SK-N-SH treated with all-trans-retinoic acid at 6 μM for 48 hours (cell line): ENCODE measurements at regions not wholly inside any gene's neighbourhood (a gene's known extent, or its start where the extent isn't known, plus 50 kb on each side); places are given as distances from the start of the nearest gene placed in this dataset.

Experiments used
- ATAC-seq: fragments of 200-7000 bp; cut with Tn5 transposase; 3 replicates; pipeline ENCODE4 v1.9.1; 2020; ENCODE audit warnings: mild to moderate bottlenecking, moderate library complexity
- ARNTL ChIP-seq: fragments of 450-650 bp; formaldehyde crosslinking; IDR thresholded peaks from 2 replicates; pipeline ENCODE4 v1.5.0; 2020; ENCODE audit warnings: low read depth, mild to moderate bottlenecking, moderate library complexity, borderline replicate concordance
- CSDC2 ChIP-seq: fragments of 250-450 bp; sonication (Bioruptor Pico); IDR thresholded peaks from 2 replicates; pipeline ENCODE4 v1.5.0; 2020; ENCODE audit warnings: mild to moderate bottlenecking, moderate library complexity
- CSRNP3 ChIP-seq: fragments of 250-450 bp; sonication (Bioruptor Pico); IDR thresholded peaks from 2 replicates; pipeline ENCODE4 v1.5.1; 2021; ENCODE audit warnings: mild to moderate bottlenecking, moderate library complexity
- ESRRG ChIP-seq: fragments of 250-450 bp; sonication (Bioruptor Pico); IDR thresholded peaks from 2 replicates; pipeline ENCODE4 v1.6.1; 2021; ENCODE audit warnings: mild to moderate bottlenecking
- GLIS3 ChIP-seq: fragments of 250-450 bp; sonication (Bioruptor Pico); IDR thresholded peaks from 2 replicates; pipeline ENCODE4 v1.5.0; 2020; ENCODE audit warnings: mild to moderate bottlenecking, moderate library complexity
- ISL1 ChIP-seq: fragments of 250-450 bp; sonication (Bioruptor Pico); IDR thresholded peaks from 2 replicates; pipeline ENCODE4 v2.1.2; 2022; ENCODE audit warnings: mild to moderate bottlenecking, moderate library complexity
- OSR1 ChIP-seq: fragments of 250-450 bp; sonication (Bioruptor Pico); IDR thresholded peaks from 2 replicates; pipeline ENCODE4 v1.8.0; 2022; ENCODE audit warnings: moderate library complexity, mild to moderate bottlenecking, inconsistent platforms
- PATZ1 ChIP-seq: fragments of 250-450 bp; sonication (Bioruptor Pico); IDR thresholded peaks from 2 replicates; pipeline ENCODE4 v1.8.0; 2020; ENCODE audit warnings: mild to moderate bottlenecking, moderate library complexity, borderline replicate concordance
- PPARA ChIP-seq: fragments of 250-450 bp; sonication (Bioruptor Pico); IDR thresholded peaks from 2 replicates; pipeline ENCODE4 v1.5.0; 2020; ENCODE audit warnings: mild to moderate bottlenecking, borderline replicate concordance
- RARB ChIP-seq: fragments of 250-450 bp; sonication (Bioruptor Pico); IDR thresholded peaks from 2 replicates; pipeline ENCODE4 v1.8.0; 2021; ENCODE audit warnings: mild to moderate bottlenecking, moderate library complexity
- SNAI2 ChIP-seq: fragments of 250-450 bp; sonication (Bioruptor Pico); IDR thresholded peaks from 2 replicates; pipeline ENCODE4 v1.5.0; 2020; ENCODE audit warnings: mild to moderate bottlenecking, moderate library complexity
- ZC3H10 ChIP-seq: fragments of 250-450 bp; sonication (Bioruptor Pico); IDR thresholded peaks from 2 replicates; pipeline ENCODE4 v1.5.1; 2021; ENCODE audit warnings: mild to moderate bottlenecking, moderate library complexity
- ZFP3 ChIP-seq: fragments of 250-450 bp; sonication (Bioruptor Pico); IDR thresholded peaks from 2 replicates; pipeline ENCODE4 v1.5.0; 2020; ENCODE audit warnings: mild to moderate bottlenecking, moderate library complexity
- ZFP30 ChIP-seq: fragments of 450-650 bp; formaldehyde crosslinking; IDR thresholded peaks from 2 replicates; pipeline ENCODE4 v1.5.0; 2022; ENCODE audit warnings: mild to moderate bottlenecking, moderate library complexity
- ZNF565 ChIP-seq: fragments of 450-650 bp; formaldehyde crosslinking; conservative IDR thresholded peaks from 2 replicates; pipeline ENCODE4 v1.5.0; 2020; ENCODE audit warnings: low read depth, mild to moderate bottlenecking, moderate library complexity
- ZNF70 ChIP-seq: fragments of 450-650 bp; formaldehyde crosslinking; IDR thresholded peaks from 2 replicates; pipeline ENCODE4 v1.5.0; 2020; ENCODE audit warnings: mild to moderate bottlenecking, moderate library complexity
- ZNF8 ChIP-seq: fragments of 450-650 bp; formaldehyde crosslinking; IDR thresholded peaks from 2 replicates; pipeline ENCODE4 v1.5.0; 2020; ENCODE audit warnings: mild to moderate bottlenecking, moderate library complexity
- TF ChIP-seq, protein P1 (sequence below): fragments of 250-450 bp; sonication (Bioruptor Pico); IDR thresholded peaks from 2 replicates; pipeline ENCODE4 v1.5.1; 2020; ENCODE audit warnings: low read depth, mild to moderate bottlenecking, moderate library complexity
- TF ChIP-seq, protein P2 (sequence below): fragments of 250-450 bp; sonication (Bioruptor Pico); IDR thresholded peaks from 2 replicates; pipeline ENCODE4 v1.8.0; 2021; ENCODE audit warnings: low read depth, mild to moderate bottlenecking, moderate library complexity, borderline replicate concordance

DNA sequence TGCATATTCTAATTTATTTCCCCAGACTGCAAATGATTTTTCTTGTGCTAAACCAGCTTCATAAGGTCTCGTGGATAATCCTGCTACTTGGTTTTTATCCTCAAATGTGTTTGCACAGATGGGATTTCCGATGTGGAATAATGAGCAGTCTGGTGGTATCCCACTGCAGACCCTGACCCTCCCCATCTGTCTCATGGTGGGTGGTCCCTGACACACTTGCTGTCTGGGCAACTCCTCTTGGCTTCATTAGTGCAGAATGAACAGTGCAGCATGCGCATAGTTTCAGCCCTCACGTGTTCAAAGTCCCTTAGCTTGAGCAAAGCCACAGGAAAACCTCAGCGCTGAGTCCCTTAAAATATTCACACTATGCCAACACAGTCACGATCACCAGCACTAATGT lies 996.5 kb downstream of the AACS start:
- ATAC-seq = no peak
- TF ChIP-seq ZNF8 (CRISPR knock-in tag) = no peak
- TF ChIP-seq ISL1 = no peak
- no peak for TF ChIP-seq ZC3H10 (CRISPR knock-in tag)
- no peak for TF ChIP-seq ZFP3 (CRISPR knock-in tag)
- no peak for TF ChIP-seq SNAI2 (CRISPR knock-in tag)
- TF ChIP-seq, protein P1, sequence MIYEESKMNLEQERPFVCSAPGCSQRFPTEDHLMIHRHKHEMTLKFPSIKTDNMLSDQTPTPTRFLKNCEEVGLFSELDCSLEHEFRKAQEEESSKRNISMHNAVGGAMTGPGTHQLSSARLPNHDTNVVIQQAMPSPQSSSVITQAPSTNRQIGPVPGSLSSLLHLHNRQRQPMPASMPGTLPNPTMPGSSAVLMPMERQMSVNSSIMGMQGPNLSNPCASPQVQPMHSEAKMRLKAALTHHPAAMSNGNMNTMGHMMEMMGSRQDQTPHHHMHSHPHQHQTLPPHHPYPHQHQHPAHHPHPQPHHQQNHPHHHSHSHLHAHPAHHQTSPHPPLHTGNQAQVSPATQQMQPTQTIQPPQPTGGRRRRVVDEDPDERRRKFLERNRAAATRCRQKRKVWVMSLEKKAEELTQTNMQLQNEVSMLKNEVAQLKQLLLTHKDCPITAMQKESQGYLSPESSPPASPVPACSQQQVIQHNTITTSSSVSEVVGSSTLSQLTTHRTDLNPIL (CRISPR knock-in tag) = no peak
- no peak for TF ChIP-seq CSRNP3
- no peak for TF ChIP-seq ZFP30 (CRISPR knock-in tag)
- TF ChIP-seq ZNF70 (CRISPR knock-in tag) = no peak
- no peak for TF ChIP-seq ARNTL (CRISPR knock-in tag)
- TF ChIP-seq ZNF565 (CRISPR knock-in tag) = no peak
- TF ChIP-seq CSDC2 (CRISPR knock-in tag) = no peak
- TF ChIP-seq, all 23 proteins: peak for 0

- no peak for TF ChIP-seq ZNF8 (CRISPR knock-in tag)
- no peak for TF ChIP-seq ISL1
- TF ChIP-seq, protein P1 (CRISPR knock-in tag) = no peak
- no peak for TF ChIP-seq PPARA (CRISPR knock-in tag)
- TF ChIP-seq ZFP3 (CRISPR knock-in tag) = no peak
- TF ChIP-seq CSRNP3 = no peak
- TF ChIP-seq PATZ1 (CRISPR knock-in tag) = no peak
- TF ChIP-seq GLIS3 = no peak
- TF ChIP-seq ESRRG (CRISPR knock-in tag) = no peak
- TF ChIP-seq, protein P2, sequence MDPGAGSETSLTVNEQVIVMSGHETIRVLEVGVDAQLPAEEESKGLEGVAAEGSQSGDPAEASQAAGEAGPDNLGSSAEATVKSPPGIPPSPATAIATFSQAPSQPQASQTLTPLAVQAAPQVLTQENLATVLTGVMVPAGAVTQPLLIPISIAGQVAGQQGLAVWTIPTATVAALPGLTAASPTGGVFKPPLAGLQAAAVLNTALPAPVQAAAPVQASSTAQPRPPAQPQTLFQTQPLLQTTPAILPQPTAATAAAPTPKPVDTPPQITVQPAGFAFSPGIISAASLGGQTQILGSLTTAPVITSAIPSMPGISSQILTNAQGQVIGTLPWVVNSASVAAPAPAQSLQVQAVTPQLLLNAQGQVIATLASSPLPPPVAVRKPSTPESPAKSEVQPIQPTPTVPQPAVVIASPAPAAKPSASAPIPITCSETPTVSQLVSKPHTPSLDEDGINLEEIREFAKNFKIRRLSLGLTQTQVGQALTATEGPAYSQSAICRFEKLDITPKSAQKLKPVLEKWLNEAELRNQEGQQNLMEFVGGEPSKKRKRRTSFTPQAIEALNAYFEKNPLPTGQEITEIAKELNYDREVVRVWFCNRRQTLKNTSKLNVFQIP (CRISPR knock-in tag) = no peak
- no peak for TF ChIP-seq CSDC2 (CRISPR knock-in tag)
- no peak for TF ChIP-seq ARNTL (CRISPR knock-in tag)
- no peak for ATAC-seq
Measured at GRCh38 chr12:126064028-126064427, 998.8 kb downstream of the AACS start.

DNA sequence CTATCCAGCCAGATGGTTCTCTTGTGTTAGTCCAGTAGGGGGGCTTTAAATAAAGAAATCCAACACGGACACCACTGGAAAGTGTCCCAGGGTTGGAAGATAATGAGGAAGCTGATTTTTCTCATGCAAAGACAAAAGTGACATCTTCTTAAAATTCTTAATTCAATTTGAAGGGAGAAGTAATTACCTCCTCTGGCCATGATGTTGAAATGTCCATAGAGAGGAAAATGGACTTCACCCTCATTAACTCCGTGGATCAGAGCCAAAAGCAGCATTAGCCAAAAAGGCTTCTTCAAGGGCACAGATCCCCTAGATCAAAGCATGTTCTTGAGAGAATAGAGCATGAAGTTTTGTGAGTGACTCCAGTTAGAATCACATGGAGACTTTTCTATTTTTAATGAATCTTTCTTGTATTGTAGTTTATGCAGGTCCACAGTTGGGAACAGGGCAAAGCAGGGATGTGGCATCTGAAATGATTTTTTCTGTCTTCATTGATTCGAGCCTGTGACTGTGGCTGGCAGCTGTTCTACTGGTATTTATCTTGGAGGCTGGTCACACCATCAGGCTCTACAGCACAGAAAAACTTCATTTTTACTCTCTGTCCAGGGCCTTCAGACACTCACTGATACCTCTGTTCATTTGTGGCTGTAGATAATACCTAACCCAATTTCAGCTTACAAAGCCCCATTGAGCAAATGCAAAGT lies 1002.5 kb downstream of the AACS start:
- no peak for ATAC-seq
- TF ChIP-seq PPARA (CRISPR knock-in tag) = no peak
- TF ChIP-seq SNAI2 (CRISPR knock-in tag) = no peak
- TF ChIP-seq CSRNP3 = no peak
- no peak for TF ChIP-seq CSDC2 (CRISPR knock-in tag)
- TF ChIP-seq, protein P2 (CRISPR knock-in tag) = no peak
- TF ChIP-seq GLIS3 = no peak
- TF ChIP-seq RARB (CRISPR knock-in tag) = no peak
- TF ChIP-seq ZNF8 (CRISPR knock-in tag) = no peak
- TF ChIP-seq PATZ1 (CRISPR knock-in tag) = no peak
- TF ChIP-seq OSR1 (CRISPR knock-in tag) = no peak
